NOMO-1 (cell line): ENCODE measurements at regions not wholly inside any gene's neighbourhood (a gene's known extent, or its start where the extent isn't known, plus 50 kb on each side); places are given as distances from the start of the nearest gene placed in this dataset.

Source experiments
- DNase-seq, 2 experiments: peaks; one replicate each; lab custom pipeline; 2025; ENCODE audit not compliant: unreplicated experiment in 2 of 2; lab: John Stamatoyannopoulos, UW

GRCh38 chr1:39107341-39108290 lies 81.5 kb downstream of the NDUFS5 start:
- no peak for DNase-seq

DNA sequence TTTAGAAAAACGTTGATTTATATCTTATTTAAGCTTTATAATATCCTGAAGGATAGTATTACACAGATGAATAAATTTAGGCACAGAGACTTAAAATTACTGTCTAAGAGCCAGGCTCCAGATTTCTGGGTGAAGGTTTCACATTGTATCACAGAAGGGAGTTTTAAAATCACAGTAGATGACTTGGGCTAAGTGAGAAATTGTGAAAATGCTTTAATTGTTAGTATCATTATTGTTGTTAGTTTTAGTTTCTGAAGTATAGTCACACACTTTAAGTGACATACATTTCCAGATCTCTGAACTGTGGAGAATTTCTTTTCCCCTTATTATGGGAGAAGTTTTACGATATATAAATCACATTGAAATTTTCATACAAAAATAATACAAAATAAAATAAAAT lies 83.5 kb downstream of the NDUFS5 start:
- no peak for DNase-seq

GRCh38 chr1:39110325-39110851 lies 84.2 kb downstream of the NDUFS5 start:
- DNase-seq, result no peak

DNA sequence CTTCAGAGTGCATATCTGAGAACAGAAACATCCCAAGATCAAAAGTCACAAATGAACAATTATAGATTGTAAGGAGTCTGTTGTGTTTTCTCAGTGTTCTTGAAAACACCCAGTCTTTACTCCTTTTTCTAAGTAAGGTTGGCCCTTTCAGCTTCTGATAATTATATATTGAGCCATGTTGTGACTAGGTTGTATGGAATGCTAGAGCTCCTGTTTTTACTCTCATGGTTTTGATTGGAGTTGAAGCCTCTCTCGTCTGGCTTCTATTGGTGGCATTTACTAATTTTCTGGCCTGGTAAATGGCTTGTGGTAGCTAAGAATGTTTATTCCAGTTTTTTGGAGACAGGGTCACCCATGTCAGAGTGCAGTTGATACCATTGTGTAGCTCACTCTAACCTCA lies 84.7 kb downstream of the NDUFS5 start:
- no peak for DNase-seq

DNA sequence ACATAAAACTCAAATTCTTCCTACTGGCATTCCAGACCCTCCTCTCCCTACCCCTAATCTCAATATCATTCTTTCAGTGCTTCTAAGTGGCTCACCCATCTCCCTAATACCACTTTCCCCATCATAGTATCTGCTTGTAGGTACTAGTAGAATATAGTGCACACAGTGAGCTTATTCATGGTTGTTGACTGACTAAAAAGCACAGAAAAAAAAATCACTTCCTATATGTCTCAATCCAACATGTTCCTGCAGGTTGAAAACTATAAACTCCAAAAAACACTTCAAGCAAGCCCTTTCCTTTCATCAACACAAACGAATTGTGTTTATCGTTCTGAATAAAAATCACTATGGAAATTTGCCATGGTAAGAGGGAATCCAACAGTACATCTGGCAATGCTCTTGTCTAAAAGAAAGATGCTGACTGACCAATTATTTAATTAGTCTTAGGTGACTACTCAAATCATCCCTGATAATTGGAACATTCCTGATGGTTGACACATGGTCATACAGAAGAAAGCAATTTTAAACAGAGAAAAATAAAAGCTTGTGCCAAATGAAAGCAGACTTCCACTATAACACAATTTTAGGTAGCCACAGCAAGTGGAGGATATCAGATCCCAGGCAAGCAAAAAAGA lies 87.1 kb downstream of the NDUFS5 start:
- DNase-seq, result no peak

DNA sequence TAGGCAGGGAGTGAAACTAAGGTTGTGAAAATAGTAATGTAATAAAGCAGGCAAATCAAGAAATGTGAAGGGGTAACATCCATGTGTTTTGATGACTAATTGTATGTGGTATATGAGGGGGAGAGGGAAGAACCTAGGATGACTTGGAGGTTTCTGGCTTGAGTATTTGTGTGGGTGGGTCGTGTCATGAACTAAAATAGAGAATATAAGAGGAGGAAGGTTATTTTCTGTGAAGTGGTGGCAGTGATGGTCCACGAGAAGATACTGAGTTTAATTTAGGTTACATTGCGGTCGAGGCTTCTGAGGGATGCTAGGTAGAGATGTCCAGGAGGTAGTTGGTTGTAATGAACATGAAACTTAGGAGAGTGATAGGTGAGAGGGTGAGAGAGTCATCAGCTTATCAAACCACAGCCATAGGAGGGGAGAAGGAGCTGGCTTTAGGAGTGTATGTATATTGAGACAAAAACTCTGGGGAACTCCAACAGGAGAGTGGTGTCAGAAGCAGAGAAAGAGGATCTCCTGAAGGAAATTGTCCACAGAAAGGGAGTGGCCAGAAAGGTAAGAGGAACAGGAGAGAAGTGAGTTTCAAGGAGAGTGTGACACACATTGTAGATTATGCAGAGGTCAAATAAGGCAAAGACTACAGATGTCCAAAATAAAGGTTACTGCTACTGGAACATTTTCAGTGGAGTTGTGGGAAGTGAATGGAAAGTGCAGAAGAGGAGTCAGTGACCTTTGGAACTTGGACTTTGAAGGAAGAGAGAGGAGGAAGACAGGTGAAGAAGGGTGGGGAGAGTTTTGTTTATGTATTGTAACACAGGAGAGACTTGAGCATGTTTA lies 89.0 kb upstream of the MACF1 start:
- DNase-seq, result no peak

DNA sequence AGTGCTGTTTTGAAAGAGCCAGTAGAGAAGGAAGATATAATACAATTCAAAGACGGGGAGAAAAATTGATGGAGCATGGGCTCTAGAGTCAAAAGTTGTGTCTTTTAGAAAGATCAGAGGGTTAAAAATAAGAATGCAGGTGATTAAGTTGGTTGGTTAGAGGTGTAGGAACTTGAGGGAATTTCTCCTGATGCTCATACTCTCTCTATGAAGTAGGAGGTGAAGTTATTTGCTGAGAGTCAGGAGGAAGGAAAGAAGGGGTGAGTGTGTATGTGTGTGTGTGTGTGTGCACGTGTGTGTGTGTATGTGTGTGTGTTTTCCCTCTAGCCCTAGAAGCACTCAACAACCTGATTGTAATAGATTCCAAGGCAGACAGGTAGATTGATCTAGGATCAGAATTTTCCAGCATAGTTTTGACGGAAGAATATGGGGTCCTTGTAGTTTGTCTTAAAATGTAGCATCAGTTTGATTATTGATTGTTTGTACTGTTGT lies 88.3 kb upstream of the MACF1 start:
- DNase-seq, result no peak

- no peak for DNase-seq
Observed at GRCh38 chr1:39116860-39117728, 87.4 kb upstream of the MACF1 start.

DNA sequence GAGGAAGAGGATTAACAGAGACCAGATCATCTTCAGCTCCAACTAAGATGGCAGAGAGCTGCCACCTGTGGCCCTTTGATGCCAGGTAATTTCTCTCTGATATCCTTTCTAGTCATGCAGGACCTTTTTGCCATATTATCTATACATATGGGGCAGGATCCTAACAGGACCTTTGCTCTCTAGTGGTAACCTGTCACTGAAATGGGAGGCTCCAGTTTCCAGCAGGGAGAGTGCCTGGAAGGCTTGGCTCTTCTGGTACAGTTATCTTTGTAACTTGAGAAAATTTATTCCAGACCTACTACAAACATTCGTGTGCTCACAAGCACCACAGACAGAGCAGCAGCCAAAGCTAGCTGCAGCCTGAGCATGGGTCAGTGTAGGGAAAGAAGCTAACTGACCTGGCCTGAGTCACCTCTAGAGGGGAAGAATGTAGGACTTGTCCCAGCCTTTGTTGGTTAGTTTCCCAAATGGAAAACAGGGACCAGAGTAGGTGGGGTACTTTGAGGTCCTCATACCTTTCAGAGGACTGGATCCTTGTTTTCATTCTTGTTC lies 86.5 kb upstream of the MACF1 start:
- no peak for DNase-seq

GRCh38 chr1:39122056-39122455 lies 82.4 kb upstream of the MACF1 start:
- no peak for DNase-seq

DNA sequence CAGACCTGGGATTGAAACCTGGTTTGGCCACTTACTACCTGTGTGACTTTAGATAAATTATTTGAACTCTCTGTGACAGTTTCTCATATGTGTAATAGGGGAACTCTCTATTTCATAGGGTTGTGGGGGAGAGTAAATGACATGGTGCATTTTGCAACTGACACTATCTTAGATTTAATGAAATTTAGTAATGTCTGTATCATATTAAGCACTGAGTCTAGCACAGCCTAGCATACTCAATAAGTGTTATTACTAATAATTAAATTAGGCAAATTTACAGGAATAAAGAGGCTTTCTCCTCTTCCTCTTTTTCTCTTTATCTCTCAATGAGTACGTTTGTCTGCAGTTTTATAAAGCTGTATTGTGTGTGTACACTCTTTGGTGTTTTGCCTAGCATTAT lies 80.2 kb upstream of the MACF1 start:
- no peak for DNase-seq

GRCh38 chr1:39127513-39127912 lies 77.0 kb upstream of the MACF1 start:
- no peak for DNase-seq

- DNase-seq, result no peak
Observed at GRCh38 chr1:39128126-39128525, 76.4 kb upstream of the MACF1 start.

DNA sequence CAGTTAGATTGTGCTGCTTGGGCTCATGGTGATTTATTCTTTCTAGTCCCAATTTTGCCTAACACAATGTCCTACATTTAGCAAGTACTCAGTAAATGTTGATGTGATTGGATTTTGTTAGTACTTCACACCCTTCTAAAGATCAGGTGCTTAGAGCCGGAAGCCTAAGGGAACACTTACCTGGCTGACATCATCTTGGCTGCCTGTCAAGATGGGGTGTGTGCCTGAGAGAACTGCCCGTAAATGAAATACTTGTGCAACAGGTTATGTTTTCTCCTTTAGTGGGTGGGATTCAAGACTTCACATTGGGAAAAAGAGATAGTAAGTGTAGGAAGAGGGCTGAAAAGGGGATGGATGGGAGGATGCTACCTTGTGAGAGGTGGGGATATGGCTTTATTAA lies 75.5 kb upstream of the MACF1 start:
- DNase-seq, result no peak

GRCh38 chr1:39129514-39129913 lies 75.0 kb upstream of the MACF1 start:
- peak in 1 of 2 experiments; percentile 15 for DNase-seq

DNA sequence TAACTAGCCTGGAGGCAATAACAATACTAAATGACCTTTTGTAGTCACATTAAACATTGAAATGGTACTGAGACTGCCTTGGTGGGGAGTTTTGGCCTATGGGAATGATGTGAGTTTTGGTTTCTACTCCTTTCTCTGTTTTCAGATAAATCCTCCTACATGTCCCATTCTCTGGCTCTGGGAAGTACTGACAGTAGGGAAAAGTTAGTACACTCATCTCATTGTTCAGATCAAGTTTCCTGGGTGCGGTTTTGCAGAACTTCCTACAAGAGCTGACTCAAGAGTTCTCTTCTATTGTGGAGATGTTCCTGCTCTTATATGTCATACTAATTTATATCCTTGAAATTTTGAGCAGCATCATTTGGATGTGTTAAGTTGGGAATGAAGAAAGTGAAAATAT lies 74.2 kb upstream of the MACF1 start:
- no peak for DNase-seq

DNA sequence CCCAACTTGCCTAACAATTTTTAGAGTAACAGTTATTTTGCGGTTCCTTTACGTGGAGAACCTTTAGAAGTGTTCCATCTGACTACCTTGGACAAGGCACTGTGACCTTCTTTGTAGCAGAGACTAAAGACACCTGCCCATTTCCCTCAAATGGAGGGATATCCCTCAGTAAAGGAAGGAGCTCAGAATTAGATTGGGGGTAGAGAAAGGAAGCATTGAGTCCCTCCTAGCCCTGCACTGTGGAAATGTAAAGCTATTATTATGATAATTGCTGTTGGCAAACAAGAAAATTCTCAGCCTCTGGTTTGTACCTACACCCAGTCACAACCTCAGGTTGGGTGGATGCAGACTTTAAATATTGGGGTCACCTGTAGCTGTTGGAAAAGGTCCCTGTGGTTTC lies 72.6 kb upstream of the MACF1 start:
- DNase-seq, result no peak

DNA sequence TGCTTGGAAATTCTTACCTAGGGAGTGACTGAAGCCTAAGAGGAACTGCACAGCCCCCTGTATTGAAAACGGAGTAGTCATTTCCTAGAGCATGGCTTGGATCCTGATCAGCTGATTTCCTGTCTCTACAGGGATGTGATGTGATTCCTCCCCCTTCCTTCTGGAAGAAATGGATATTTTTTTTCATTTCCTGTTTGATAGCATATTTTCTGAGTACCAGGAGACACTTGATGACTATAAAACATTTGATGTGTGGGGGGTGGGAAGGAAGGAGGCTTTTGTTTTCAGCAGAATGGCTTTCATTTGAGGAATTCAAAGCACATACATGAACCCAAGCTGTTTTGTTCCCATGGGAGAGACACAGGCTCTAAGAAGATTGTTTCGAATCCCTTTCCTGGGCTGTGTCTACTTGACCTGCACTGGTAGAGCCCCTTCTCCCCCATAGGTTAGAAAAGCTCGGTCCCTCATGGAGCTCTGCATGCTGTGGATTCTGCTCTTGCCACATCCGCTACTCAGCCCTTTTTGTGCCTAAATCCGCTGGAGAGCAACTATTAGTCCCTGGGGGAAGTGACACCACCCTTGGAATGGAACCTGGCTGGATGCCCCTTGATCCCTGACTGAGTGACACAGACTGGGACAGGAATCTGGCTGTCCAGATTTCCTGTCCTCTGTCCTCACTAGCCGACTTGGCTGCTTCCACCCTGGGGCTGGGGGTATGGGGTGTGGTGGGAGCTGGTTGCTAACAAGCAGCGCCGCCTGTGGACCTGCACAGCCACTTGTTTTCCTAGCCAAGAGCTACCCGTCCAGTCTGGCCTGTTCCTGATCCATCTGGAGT lies 71.8 kb upstream of the MACF1 start:
- DNase-seq, result no peak

DNA sequence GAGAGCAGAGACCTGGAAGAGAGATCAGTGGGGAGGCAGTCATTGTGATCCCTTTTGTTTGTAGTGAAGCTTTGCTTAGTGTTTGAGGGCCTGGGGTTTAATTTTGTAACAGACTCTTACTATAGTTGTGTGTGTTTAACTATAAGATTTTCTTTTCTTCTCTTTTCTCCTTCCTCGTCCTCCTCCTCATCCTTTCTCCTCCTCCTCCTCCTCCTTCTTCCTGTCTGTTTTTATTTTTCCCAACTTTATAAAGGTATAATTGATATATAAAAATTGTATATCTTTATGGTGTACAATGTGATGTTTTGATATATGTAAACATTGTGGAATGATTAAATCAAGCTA lies 71.2 kb upstream of the MACF1 start:
- DNase-seq, result no peak
